Memory B cell (primary cell): ENCODE measurements at regions not wholly inside any gene's neighbourhood (a gene's known extent, or its start where the extent isn't known, plus 50 kb on each side); places are given as distances from the start of the nearest gene placed in this dataset.
"Not testable (repeated sequence)": the region's sequence is repeated elsewhere in the genome, so short reads cannot be mapped to it uniquely, and the experiment has no call there.

Experiments used
- ATAC-seq: fragments of 150-1000 bp; cut with Tn5 transposase; 2 replicates; pipeline ENCODE4 v1.10.0; 2021; ENCODE audit warnings: low read depth, mild to moderate bottlenecking, moderate library complexity
- DNase-seq, 2 donors: peaks; one replicate each; pipeline ENCODE4 v3.0.0; 2022; ENCODE audit warnings: low spot score in 2 of 2
- H3K27ac Mint-ChIP-seq: one replicate; pipeline ENCODE4 v1.8.0; 2022; ENCODE audit warnings: mild to moderate bottlenecking, moderate library complexity, mixed read lengths
- H3K27me3 Mint-ChIP-seq: one replicate; pipeline ENCODE4 v1.8.0; 2022; ENCODE audit warnings: mixed read lengths
- H3K36me3 Mint-ChIP-seq: one replicate; pipeline ENCODE4 v1.8.0; 2022; ENCODE audit warnings: mild to moderate bottlenecking, mixed read lengths
- H3K4me1 Mint-ChIP-seq: one replicate; pipeline ENCODE4 v1.8.0; 2022; ENCODE audit warnings: mixed read lengths
- H3K4me3 Mint-ChIP-seq: one replicate; pipeline ENCODE4 v1.8.0; 2022; ENCODE audit warnings: mild to moderate bottlenecking, moderate library complexity, mixed read lengths
- H3K9me3 Mint-ChIP-seq: one replicate; pipeline ENCODE4 v1.8.0; 2022; ENCODE audit warnings: mixed read lengths

DNA sequence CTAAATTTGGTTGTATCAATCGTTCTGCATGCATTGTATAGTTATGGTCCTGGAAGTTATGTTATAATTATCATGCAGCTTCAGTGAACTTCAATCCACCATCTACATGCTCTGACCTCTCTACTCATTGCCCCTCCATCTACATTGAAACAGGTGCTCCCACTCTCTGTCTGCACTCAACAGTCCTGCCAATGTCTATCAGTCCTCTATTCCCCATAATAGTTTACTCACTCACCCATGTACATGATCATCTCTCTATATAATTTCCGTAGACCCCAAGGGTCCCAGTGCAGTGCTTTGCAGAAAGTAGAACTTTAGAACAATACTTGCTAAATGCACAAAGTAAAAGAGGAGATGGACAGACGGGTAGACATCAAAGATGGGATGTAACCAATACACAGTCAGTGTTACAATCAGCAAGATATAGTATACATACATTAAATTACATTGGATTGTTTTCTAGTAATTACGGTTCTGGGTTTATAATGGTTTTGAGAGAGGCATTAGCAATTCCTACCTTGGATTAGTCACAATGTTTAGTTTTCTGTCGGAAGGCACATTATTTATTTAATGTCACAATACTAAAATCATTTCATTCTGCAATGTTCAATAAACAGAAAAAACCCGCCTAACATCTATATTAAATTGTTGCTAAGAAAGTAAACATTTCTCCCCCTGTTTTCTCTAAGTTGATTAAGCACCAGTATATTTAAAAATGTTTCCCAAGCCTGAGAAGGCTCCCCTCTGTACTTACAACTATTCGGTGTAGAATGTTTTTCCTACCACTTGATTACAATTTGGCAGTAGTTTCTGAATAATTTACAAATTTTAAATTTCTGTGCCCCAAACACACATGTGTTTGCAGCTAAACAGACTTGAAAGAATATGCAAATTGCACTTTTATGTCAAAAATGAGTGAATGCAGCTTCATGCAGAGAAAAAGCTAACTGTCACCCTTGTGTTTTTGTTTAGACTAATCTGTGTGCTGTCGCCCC, 94.4 kb upstream of the SIX2 start:
- H3K27ac Mint-ChIP-seq = no peak overlapping the region
- H3K4me1 Mint-ChIP-seq = no peaks in the 10 kb centered on the region
- H3K9me3 Mint-ChIP-seq = no peaks in the 10 kb centered on the region
- H3K4me3 Mint-ChIP-seq = no peak overlapping the region
- DNase-seq (no peak), ATAC-seq (no peak)
- peaks cover 7% of the 10 kb centered on the region for H3K27me3 Mint-ChIP-seq
- H3K36me3 Mint-ChIP-seq = no peaks in the 10 kb centered on the region

- H3K27ac Mint-ChIP-seq = no peak overlapping the region
- H3K36me3 Mint-ChIP-seq = no peaks in the 10 kb centered on the region
- no peak for ATAC-seq
Measured at GRCh38 chr2:45102579-45103117, 93.4 kb upstream of the SIX2 start.

DNA sequence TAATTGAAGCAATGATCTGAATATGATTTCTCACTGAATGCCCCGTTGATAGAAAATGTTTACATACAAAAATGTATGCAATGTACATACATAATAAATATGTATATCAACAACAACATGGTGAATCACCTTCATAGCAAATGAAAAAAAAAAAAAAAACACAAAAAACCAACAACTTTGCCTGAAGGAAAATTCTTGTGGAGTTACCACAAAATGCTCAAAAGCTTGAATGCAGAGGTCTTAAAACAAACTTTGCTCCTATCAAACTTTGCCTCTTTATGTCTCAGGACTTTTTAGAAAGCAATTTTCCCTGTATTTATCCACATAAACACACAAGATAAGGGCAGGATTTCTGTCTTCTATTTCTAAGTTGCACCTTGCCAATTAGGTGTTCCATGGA, 92.9 kb upstream of the SIX2 start:
- DNase-seq (no peak), ATAC-seq (no peak)
- Mint-ChIP-seq H3K4me1 (no peaks in the 10 kb centered on the region), H3K36me3 (no peaks in the 10 kb centered on the region), H3K27me3 (peaks cover 7% of the 10 kb centered on the region), H3K27ac (no peak overlapping the region), H3K4me3 (no peak overlapping the region), H3K9me3 (no peaks in the 10 kb centered on the region)

More at GRCh38 chr2:45102579-45103117, 93.4 kb upstream of the SIX2 start:
- Mint-ChIP-seq H3K4me1 (no peaks in the 10 kb centered on the region), H3K27me3 (peaks cover 7% of the 10 kb centered on the region), H3K9me3 (no peaks in the 10 kb centered on the region), H3K4me3 (no peak overlapping the region)
- no peak for DNase-seq

DNA sequence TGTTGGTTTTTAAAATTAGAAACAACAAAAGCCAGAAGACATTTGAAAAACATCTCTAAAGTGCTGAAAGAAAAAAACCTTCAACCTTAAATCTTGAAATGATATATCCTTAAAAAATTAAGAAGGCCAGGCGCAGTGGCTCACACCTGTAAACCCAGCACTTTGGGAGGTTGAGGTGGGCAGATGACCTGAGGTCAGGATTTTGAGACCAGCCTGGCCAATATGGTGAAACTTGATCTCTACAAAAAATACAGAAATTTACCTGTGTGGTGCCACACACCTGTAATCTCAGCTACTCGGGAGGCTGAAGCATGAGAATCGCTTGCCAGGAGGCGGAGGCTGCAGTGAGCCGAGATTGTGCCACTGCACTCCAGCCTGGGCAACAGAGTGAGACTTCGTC, 87.7 kb upstream of the SIX2 start:
- no peak overlapping the region for H3K4me3 Mint-ChIP-seq
- H3K36me3 Mint-ChIP-seq = no peaks in the 10 kb centered on the region
- H3K27me3 Mint-ChIP-seq = peaks cover 11% of the 10 kb centered on the region
- no peak for ATAC-seq
- H3K9me3 Mint-ChIP-seq = peaks cover 3% of the 10 kb centered on the region
- H3K4me1 Mint-ChIP-seq = no peaks in the 10 kb centered on the region
- H3K27ac Mint-ChIP-seq = no peak overlapping the region
- no peak for DNase-seq

GRCh38 chr2:45096038-45096437, 86.8 kb upstream of the SIX2 start:
- not testable (repeated sequence) for DNase-seq, H3K4me1 Mint-ChIP-seq, ATAC-seq, H3K4me3 Mint-ChIP-seq, H3K27ac Mint-ChIP-seq, H3K9me3 Mint-ChIP-seq, H3K36me3 Mint-ChIP-seq
- H3K27me3 Mint-ChIP-seq = peaks cover 11% of the 10 kb centered on the region

DNA sequence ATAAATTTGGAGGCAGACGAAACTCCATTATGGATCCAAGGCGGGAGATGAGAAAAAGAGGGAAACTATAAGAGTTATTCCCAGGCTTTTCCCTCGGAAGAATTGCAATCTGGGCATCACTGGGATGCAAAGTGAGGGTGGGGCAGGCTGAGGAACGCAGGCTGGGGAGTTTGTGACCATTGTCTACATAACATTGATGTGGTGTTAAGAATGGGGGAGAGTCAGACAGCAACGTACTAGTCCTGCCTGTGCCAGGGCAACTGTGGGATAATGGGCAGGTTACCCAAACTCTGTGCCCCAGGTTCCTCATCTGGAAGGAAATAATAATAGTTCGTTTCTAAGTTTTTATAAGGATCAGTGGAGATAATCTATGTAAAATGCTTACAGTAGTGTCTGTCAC, 84.4 kb upstream of the SIX2 start:
- ATAC-seq (no peak), DNase-seq (no peak)
- Mint-ChIP-seq H3K4me3 (no peak overlapping the region), H3K27ac (no peak overlapping the region), H3K9me3 (peaks cover 6% of the 10 kb centered on the region), H3K36me3 (no peaks in the 10 kb centered on the region), H3K4me1 (no peaks in the 10 kb centered on the region), H3K27me3 (peaks cover 13% of the 10 kb centered on the region)

DNA sequence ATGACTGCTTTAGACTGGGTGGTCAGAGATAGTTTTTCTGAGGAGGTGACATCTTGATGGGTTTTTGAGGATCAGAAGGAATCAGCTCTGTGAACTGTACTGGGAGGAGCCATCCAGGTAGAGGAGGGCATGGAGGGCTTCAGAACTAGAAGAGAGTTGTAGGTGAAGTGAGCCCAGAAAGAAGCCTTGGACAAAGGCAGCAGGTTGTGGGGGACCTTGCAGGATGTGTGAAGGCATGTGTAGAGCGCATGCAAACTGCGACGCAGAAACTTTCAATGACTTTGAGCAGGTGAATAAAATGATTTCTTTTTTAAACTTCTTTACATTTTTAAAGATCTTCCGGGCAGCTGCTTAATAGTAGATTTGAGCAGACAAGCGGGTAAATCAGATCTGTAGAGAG, 83.9 kb upstream of the SIX2 start:
- no peak overlapping the region for H3K27ac Mint-ChIP-seq

GRCh38 chr2:45089554-45090261, 80.5 kb upstream of the SIX2 start:
- Mint-ChIP-seq H3K27me3 (peaks cover 18% of the 10 kb centered on the region), H3K36me3 (no peaks in the 10 kb centered on the region), H3K27ac (no peak overlapping the region), H3K4me1 (no peaks in the 10 kb centered on the region), H3K9me3 (peaks cover 6% of the 10 kb centered on the region), H3K4me3 (no peak overlapping the region)
- DNase-seq (no peak), ATAC-seq (no peak)

More for the DNA sequence above, 83.9 kb upstream of the SIX2 start:
- no peaks in the 10 kb centered on the region for H3K4me1 Mint-ChIP-seq
- no peak for ATAC-seq
- no peak overlapping the region for H3K4me3 Mint-ChIP-seq
- H3K9me3 Mint-ChIP-seq = peaks cover 6% of the 10 kb centered on the region
- H3K36me3 Mint-ChIP-seq = no peaks in the 10 kb centered on the region
- peaks cover 13% of the 10 kb centered on the region for H3K27me3 Mint-ChIP-seq
- DNase-seq = no peak

GRCh38 chr2:45085487-45085886, 76.2 kb upstream of the SIX2 start:
- Mint-ChIP-seq H3K4me1 (no peaks in the 10 kb centered on the region), H3K27ac (no peak overlapping the region), H3K9me3 (peaks cover 3% of the 10 kb centered on the region), H3K27me3 (peaks cover 7% of the 10 kb centered on the region), H3K4me3 (no peak overlapping the region), H3K36me3 (no peaks in the 10 kb centered on the region)
- ATAC-seq = no peak
- DNase-seq = no peak

GRCh38 chr2:45084361-45085020, 75.2 kb upstream of the SIX2 start:
- ATAC-seq (no peak), DNase-seq (no peak)
- H3K4me3 Mint-ChIP-seq = no peak overlapping the region
- peaks cover 2% of the 10 kb centered on the region for H3K9me3 Mint-ChIP-seq
- H3K4me1 Mint-ChIP-seq = no peaks in the 10 kb centered on the region
- H3K27ac Mint-ChIP-seq = no peak overlapping the region
- H3K27me3 Mint-ChIP-seq = peaks cover 7% of the 10 kb centered on the region
- H3K36me3 Mint-ChIP-seq = no peaks in the 10 kb centered on the region

- no peak overlapping the region for H3K4me3 Mint-ChIP-seq
- no peak for ATAC-seq
Measured at GRCh38 chr2:45083175-45083574, 73.9 kb upstream of the SIX2 start.

DNA sequence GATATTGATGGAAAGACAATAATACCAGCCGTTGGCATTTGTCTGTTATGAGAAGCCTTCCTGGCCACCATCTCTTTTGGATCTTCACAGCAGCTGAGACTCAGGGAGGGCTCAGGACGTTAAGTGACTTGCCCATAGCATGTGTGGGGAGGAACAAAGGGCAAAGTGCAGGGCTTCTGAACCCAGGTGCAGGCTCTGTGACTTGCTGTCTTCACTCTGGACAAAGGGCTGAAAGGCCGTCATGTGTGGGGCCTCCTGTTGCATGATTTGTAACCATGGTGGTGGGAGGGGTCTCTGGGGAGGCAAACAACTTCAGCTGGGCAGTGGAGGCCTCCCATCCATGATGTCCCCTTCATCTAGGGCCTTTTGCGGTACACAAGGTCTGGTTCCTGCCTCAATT, 65.5 kb upstream of the SIX2 start:
- H3K4me1 Mint-ChIP-seq = no peaks in the 10 kb centered on the region
- no peaks in the 10 kb centered on the region for H3K9me3 Mint-ChIP-seq
- no peak overlapping the region for H3K4me3 Mint-ChIP-seq

More at GRCh38 chr2:45083175-45083574, 73.9 kb upstream of the SIX2 start:
- no peaks in the 10 kb centered on the region for H3K36me3 Mint-ChIP-seq
- peaks cover 2% of the 10 kb centered on the region for H3K9me3 Mint-ChIP-seq
- DNase-seq = no peak
- no peaks in the 10 kb centered on the region for H3K4me1 Mint-ChIP-seq
- H3K27me3 Mint-ChIP-seq = peaks cover 7% of the 10 kb centered on the region
- H3K27ac Mint-ChIP-seq = no peak overlapping the region

DNA sequence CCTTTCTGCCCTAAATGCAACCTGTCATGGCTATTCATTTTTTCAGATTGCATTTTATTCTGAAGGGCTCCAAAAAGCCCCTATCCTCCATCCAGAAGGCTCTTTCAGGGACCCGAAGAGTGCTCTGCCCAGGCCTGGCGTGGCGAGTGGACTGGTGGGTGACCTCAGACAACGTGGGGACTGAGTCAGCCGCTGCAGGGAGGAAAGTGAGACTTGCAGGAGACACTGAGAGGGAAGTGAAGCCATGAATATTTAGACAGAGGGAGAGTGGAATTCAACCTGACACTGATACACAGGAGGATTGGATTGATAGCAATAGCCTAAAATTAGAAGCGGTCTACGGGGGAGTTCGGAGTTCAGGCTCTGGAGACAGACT, 63.6 kb upstream of the SIX2 start:
- Mint-ChIP-seq H3K9me3 (no peaks in the 10 kb centered on the region), H3K36me3 (no peaks in the 10 kb centered on the region), H3K27me3 (peaks cover 25% of the 10 kb centered on the region), H3K27ac (no peak overlapping the region), H3K4me3 (no peak overlapping the region), H3K4me1 (no peaks in the 10 kb centered on the region)
- ATAC-seq (no peak), DNase-seq (no peak)

More for the DNA sequence above, 65.5 kb upstream of the SIX2 start:
- DNase-seq = no peak
- Mint-ChIP-seq H3K27me3 (peaks cover 20% of the 10 kb centered on the region), H3K27ac (no peak overlapping the region), H3K36me3 (no peaks in the 10 kb centered on the region)
- ATAC-seq = no peak
